Eye (tissue), 1 donor: ENCODE measurements at regions not wholly inside any gene's neighbourhood (a gene's known extent, or its start where the extent isn't known, plus 50 kb on each side); places are given as distances from the start of the nearest gene placed in this dataset.

ENCODE experiments used
- DNase-seq: peaks from one replicate; pipeline ENCODE4 v3.0.0-alpha.2; 2015

DNA sequence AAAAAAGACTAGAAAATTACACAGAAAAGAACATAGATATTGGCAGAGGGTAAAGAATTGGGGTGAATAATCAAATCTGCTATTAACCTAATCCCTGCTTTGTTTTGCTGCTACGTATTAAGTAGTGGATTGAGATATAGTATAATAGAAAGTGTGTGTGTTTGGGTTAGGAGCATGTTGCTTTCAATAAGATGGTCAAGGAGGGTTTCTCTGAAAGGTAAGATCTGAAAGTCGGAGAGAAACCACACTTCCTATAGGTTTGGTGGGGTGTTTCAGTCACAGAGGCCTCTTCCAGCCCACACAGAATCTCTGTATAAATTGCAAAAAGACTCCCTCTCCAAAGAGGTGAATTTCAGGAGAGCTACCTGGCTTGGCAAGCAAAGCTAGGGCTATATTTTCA lies 345.7 kb upstream of the SATB1 start:
- no peak for DNase-seq

DNA sequence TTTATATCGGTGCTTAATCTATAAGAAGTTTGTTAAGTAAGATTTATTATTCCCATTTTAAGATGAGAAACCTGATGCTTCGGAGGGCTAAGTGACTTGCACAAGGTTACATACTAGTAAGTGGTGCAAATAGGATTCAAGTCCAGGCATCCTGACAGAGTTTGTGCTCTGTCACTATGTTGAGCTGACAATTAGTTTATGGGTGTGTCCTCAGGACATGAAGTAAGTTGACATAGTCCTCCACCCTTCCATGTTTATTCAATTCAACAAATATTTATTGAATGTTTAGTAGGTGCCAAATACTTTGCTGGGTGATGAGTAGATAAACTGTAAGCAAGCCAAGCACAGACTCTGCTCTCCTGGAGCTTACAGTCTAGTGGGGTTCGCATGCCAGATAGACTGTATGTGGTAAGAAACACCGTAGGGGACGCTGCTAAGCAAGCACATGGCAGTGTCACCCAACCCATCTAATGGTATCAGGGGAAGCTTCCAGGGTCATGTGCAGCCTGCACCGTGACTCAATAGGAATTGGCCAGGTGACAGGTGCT lies 342.7 kb upstream of the SATB1 start:
- DNase-seq, result no peak

DNA sequence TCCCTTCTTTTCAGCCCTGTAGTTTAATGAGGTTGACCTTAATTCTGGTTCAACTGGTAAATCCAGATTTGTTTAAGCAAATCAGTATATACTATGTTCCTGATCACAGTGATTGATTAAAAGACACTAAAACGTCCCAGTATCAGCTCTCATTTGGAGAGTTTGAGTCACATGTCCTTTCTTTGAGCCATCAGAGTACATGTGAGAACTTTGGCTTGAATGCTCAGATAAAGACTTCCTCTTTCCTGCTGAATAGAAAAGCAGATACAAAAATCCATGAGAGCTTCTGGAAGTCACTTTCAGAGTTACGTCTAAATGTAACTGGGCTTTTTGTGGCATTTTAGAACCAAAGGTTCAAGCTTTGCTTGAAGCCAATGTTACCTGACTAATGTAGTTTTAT lies 341.8 kb upstream of the SATB1 start:
- DNase-seq, result no peak

DNA sequence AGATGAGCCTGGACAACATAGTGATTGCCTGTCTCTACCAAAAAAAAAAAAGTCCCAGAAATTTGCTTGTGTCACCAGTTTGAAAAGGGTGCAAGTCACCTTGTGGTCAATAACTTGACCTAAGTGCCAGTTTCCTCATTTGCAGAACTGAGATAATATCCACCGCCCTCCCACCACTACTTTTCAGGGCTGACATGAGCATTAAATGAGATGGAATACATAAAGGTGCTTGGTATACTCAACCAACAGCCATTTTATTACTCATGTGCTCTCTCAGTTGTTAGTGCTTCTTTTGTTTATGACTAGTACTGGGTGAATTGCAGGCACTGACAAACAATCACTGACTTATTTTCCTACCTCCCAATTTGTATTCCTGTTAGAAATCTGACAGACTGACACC lies 340.5 kb upstream of the SATB1 start:
- no peak for DNase-seq

DNA sequence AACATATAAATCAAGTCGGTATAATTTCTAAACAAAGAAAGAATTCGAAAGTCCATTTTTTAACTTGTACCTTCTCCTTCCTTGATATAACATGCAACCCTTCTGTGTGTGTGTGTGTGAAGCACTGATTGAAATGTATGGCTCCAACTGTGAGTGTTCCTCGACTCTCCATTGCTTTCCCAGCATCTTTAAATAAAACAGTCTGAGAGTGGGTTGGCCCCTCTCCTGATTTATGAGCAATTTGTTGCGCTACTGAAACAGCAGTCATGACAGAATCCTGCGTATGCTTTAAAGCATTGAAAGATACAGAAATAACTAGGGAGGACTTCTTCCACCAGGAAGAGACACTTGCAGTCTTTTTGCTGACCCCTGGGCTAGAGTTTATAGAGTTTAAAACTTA lies 340.0 kb upstream of the SATB1 start:
- no peak for DNase-seq

DNA sequence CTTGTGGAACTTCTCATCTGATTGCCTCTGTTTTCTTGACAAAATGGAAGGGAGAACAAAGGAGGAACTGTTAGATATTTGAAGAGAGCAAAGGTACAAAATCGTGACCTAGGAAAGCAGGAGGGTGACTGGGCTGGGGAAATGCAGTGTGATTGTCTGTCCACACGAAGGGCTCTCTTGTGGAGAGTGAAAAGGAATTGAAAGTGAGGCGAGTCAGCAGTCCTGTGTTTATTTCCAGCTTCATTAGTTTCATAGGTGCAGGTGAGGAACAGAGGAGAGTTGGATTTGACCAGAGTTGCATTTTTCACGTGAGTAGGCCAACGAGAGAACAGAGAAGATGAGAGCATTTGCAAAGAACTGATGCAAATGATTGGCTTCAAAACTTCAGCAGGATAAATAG lies 336.4 kb upstream of the SATB1 start:
- DNase-seq, result no peak

DNA sequence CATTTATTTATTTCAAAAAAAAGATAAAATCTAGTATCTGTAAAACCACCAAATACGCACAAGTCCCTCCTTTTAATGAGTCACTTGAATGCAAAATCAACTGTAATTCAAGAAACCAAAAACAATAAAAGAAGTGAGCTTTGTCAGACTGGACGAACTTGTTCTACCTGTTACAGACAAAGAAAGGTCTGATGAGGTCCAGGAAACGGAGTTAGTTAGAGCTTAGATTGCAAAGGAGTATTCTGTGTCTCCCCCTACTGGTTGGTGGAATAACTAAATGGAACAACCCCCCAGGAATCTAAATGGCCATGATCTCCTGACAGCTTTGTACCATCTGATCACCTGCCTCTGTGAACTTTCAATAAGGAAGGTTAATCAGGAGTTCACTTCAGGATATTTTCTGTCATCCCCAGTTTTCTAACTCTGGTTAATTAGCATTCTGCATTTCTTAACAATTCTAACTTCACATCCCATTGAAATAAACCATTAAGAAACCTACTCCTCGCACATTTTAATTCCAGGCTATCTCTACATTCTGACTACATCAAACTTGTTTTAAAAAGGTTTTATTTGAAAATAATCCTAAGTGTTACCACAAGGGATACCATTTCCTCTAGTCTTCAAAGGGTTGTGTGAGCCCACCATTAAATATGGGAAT lies 333.0 kb upstream of the SATB1 start:
- DNase-seq, result peak; percentile 68

DNA sequence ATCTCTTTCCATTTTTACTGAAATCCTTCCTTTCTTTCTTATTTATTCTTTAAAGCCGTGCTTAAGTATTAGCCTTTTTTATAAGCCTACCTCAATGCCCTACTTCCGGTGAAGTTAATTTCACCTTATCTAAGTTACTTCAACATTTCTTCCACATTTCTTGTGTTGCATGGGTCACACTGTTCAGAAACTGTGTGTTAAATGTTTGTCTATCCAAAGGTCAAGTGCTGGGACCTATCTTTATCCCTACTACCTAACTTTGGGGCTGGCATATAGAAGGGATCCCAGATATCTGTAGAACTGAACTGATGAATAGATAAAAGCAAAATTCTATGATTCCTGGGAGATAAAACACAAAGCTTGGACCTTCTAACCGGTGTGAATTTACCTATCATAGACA lies 332.3 kb upstream of the SATB1 start:
- no peak for DNase-seq

DNA sequence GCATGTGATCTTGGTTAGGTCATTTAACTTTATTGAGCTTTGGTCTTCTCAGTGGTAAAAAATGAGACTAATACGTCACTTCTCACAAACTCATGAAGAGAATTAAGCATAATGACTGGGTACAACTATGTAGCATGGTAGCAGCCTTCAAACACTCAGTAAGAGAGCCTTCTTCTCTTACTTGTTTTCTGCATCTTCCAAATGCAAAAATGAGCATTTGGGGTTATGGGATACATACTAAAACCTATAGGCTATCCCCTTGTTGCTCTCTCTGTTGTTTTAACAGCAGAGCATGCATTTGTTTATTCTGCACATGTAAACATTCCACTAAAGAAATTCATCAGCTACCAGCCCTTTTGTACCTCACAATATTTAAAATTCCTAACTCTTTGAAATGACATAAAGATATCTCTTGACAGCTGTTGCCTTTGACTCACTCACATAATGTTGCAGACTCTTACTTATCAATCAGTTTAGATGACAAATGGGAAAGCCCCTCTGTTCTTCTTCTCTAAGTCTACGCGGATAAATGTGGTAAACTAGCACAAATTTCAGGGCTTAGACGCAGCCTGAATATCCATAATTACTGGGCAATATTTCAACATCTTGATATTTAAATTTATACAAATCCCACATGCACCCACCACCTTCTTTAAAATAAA lies 327.3 kb upstream of the SATB1 start:
- DNase-seq, result no peak

DNA sequence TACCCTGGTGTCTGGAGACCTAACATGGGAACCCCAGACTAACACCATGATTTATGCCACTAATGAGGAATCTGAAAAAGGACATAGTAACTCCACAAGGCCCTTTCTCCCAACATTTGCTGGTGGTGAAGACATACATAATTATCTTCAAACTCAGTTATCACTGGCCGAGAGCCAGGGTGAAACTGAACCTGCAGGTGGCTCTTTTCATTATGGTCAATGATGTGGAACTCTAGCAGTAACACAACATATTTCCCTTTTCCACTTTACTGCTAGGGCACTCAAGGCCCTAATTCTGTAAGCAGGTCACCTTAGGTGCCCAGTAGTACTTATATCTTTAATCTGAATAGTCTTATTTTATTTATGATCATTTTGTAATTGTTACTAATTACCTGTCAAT lies 326.4 kb upstream of the SATB1 start:
- no peak for DNase-seq

DNA sequence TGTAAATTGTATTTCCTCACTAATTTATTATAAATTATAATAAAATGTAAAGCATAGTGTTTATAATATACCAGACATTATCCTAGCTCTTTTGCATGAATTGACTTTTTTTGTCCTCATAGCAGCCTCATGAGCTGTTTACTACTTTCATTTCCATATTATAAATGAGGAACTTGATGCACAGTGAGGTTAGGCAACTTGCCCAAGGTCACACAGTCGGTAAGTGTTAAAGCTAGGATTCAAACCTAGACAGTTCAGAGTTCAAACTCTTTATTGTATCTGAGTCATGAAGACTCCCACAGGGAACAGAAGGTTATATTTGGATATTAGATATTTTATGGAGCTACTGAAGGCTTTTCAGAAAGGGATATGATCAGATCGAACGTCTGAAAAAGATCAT lies 322.2 kb upstream of the SATB1 start:
- DNase-seq, result no peak

DNA sequence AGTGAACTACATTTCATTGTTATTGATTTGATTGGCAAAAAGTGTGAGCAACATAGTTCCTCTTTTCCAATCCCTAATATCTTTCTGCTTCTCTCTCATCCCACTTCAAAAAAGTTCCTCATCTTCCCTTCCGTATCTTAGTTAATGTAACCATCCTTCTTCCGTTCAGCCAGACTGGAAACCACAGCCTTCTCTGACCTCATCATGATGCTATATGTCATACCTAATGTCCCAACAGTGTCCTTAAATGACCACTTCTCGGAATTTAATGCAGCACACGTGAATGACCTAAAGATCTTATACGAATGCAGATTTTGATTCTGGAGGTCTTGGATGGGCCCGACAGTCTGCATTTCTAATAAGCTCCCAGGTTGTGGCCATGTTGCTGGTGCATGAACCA lies 320.3 kb upstream of the SATB1 start:
- no peak for DNase-seq

DNA sequence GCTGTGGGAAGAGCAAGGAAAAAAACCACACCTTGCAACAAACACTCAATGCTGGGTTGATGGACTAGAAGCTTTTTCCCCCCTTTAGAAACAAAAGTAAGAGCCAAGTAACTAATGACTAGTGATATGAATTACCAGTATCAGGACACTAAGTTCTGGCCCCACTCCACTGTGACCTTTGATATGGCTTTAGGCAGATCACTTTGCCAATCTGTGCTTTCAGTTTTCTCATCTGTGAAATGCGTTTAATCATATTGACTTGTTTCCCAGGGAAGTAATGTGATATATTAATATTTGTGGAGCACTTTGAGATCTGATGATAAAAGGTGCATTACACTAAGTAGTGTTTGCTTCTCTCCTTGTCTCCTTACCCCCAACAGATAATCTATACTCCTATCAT lies 319.3 kb upstream of the SATB1 start:
- no peak for DNase-seq

DNA sequence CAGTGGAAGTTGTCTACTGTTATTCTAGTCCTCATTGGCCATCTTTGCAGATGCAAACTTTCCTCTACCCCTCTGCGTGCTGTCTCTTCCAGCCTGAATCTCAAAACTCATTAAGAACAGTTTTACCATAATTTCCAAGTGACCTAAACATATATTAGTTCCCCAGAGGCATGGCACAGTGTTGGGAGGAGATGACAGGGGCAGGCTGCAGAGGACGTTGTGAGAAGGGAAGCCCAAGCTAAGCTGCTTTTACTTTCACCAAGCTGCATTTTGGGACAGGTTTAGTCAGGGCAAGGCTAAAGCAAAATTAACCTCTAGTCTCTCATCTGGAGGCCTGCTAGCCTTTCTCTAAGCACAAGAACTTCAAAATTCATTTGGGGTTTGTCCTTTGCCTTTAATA lies 318.6 kb upstream of the SATB1 start:
- DNase-seq, result no peak

DNA sequence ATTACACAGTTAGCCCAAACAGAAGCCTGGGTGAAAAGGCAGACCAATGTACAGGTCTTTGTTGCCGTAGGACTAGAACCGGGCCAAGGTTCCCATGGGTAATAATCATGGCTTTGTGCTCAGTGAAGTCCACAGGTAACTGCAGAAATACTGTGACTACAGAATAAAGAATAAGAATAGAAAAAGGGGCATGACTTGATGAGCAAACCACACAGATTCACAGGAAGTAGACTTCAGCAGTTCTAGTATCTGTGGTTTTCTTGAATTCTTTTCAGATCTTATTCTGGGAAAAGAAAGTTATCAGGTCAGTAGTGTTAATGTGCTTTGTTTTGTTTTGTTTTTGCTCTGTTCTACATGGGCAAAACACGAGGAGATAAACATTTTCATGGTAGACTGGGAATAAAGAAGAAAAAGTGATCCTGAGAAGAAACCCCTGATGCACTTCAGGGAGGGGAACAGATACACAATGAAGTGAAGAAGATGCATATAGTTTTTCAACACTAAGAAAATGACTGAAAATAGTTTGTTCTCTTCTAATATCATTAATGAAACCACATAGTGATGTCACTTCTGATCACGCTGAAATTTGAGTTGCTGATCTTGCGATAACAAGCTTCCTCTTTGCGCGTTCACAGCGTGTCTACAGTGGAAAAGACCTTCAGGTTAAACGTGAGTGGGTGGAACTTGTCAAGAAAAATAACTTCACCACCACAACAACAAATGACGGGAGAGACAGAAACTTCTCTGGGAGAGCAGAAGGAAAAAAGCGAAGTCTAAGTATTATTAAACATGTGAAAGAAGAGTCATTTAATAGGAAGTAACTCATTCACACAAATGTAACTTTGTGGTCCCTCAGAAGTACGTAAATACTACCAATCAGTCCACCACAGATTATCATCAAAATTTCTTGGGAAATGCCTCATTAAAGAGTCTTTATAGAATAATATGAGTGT lies 315.8 kb upstream of the SATB1 start:
- DNase-seq, result no peak

DNA sequence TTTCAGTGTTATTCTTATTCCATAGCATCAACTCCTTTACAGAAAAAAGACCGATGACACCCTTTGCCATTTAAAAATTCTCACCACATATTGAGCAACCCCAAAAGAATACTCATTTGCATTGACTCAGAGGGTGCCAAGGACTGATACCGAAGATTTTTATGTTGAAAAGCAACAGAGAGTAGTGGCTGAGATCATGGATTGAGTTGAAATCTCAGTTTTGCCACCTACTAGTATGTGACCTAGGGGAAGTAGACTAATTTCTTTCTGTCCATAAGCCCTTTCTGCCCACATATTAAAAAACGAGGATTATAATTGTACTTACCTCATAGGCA lies 313.9 kb upstream of the SATB1 start:
- DNase-seq, result no peak

DNA sequence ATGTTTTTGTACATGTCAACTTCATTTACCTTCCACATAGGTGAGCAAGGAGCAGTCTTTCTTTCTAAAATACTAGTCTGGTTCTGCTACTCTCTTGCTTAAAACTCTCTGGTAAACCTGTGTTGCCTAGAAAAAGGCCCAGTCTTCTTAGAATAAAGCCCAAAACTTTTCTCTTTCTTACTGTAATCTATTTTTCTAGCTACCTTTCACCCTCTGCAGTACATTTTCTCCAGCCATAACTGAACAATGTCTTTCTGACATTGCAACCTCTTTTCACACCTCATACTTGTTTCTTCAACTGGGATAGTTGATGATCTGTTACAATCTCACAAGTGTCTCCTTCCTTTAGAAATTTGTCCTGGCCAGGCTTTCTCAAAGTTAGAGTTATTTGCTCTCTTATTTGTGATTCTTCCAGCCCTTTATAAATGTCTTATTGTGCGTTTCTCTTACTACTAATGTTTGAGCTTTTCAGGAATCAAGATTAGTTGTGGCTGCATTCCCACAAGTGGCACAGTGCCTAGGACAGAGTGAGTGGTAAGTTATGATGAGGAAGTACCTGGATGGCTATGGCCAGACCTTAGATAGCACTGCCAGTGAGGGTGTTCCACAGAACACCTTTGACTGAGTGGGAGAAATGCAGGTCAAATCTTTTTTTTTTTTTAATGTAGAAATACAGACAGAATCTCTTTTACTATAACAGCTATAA lies 313.4 kb upstream of the SATB1 start:
- no peak for DNase-seq

DNA sequence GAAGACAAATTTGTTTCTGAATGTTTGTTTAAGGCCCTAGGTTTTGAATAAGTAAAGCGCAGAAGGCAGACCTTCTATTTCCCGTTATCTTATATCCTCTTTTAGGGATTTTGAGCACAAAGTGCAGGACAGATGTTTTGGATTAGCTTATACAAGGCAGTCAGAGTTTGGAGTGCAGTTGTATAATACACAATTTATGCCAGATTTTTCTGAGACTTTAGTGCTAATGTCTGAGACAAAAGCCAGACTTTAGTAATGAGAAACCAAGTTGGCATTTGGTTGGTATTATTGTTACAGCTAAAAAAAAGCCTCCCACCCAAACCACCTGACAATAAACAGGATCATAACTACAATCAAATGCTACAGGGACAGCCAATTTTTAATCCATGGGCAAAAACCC lies 309.9 kb upstream of the SATB1 start:
- peak; percentile 45 for DNase-seq

DNA sequence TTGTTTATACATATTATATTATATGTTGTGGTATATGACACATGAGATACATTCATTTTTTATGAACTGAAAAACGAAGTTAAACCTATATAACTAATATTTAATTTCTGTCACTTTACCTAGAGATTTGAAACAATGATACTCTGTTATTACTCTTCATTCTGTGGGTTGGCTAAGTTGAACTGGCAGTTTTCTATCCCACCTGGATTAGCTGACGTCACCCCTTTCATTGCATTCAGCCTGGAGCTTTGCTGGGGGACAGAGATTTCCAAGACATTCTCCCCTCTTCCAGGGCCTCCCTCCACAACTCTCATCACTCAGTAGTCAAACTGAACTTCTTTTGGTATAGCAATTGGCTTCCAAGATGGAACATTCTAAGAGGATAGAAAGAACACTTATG lies 309.2 kb upstream of the SATB1 start:
- DNase-seq, result no peak

DNA sequence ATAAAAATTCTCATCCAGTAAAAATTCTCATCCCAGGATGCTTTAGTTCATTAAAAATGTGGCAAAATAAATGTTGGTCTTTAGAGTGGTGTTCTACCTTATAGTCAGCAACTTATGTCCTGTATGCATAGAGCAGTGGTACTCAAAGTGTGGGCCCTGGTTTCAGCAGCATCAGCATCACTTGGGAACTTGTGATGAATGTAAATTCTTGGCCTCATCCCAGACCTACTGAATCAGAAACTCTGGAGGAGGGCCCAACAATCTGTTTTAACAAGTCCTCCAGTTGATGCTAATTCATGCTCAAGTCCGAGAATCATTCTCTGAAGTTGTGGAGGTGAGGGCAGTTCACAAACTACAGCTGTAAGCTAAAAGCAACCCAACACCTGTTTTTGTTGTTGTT lies 307.3 kb upstream of the SATB1 start:
- DNase-seq, result no peak

DNA sequence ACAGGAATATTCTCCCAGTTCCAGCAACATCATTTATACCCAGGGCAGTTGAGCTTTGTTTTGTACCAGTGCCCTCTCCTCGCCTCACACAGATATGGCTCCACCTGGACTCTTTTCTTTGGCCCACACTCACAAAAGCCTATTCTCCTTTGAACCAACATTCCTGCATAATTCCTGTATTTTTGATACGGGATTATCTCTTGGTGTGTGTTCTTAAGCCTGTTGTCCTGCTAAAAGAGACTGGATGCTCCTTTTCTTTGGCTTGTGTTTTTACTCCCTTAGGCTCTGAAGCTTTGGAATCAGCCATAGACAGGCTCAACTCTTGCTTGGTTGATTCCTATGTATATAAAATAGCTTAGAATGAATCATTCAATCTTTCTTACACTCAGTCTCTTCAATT lies 305.4 kb upstream of the SATB1 start:
- DNase-seq, result no peak

DNA sequence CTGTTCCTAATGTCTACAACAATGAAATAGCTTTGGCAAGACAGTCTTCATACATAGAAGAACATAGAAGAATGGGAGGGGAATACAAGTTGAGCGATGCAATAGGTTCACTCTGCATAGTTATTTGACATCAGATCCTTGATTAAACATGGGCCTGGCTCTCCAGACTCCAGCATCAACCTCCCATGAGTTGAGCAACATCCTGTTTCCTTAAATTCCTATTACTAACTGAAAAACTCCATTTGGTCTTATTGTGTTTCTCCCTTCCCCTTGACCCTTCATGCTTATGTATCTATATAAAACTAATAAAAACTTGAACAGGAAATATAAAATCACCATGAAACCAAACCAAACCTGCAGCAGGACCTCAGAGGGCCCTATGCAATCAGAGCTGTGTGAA lies 304.5 kb upstream of the SATB1 start:
- no peak for DNase-seq
